KMS-11 (cell line): ENCODE measurements at regions not wholly inside any gene's neighbourhood (a gene's known extent, or its start where the extent isn't known, plus 50 kb on each side); places are given as distances from the start of the nearest gene placed in this dataset.
"Not testable (repeated sequence)": the region's sequence is repeated elsewhere in the genome, so short reads cannot be mapped to it uniquely, and the experiment has no call there.

Experiments
- H2AFZ ChIP-seq: fragments of 200-600 bp; sonication (generic); 2 replicates; pipeline ENCODE4 v1.6.1; 2016; ENCODE audit warnings: antibody characterized with exemption, mixed run types, low read depth
- H3K27ac ChIP-seq: fragments of 200-600 bp; sonication (generic); 2 replicates; pipeline ENCODE4 v1.6.1; 2016; ENCODE audit warnings: mild to moderate bottlenecking, mixed run types
- H3K27me3 ChIP-seq: fragments of 200-600 bp; sonication (generic); 2 replicates; pipeline ENCODE4 v1.6.1; 2017; ENCODE audit warnings: mild to moderate bottlenecking, low read depth, mixed run types, moderate library complexity; ENCODE audit not compliant: insufficient read depth
- H3K36me3 ChIP-seq: fragments of 200-600 bp; sonication (generic); 2 replicates; pipeline ENCODE4 v1.6.1; 2017; ENCODE audit warnings: mild to moderate bottlenecking, mixed run types; ENCODE audit not compliant: insufficient read depth
- H3K4me1 ChIP-seq: fragments of 200-600 bp; sonication (generic); 2 replicates; pipeline ENCODE4 v1.6.1; 2016; ENCODE audit warnings: mild to moderate bottlenecking, low read depth, mixed run types; ENCODE audit not compliant: poor library complexity, severe bottlenecking
- H3K4me2 ChIP-seq: fragments of 200-600 bp; sonication (generic); 2 replicates; pipeline ENCODE4 v1.7.0; 2016; ENCODE audit warnings: mild to moderate bottlenecking, mixed run types
- H3K4me3 ChIP-seq: fragments of 200-600 bp; sonication (generic); IDR thresholded peaks from 2 replicates; pipeline ENCODE4 v1.6.1; 2017; ENCODE audit warnings: low read depth, low read length, mixed read lengths; ENCODE audit not compliant: insufficient read depth
- H3K79me2 ChIP-seq: fragments of 200-600 bp; sonication (generic); 2 replicates; pipeline ENCODE4 v1.6.1; 2016; ENCODE audit warnings: low read depth, mixed run types; ENCODE audit not compliant: insufficient read depth
- H3K9ac ChIP-seq: fragments of 200-600 bp; sonication (generic); 2 replicates; pipeline ENCODE4 v1.6.1; 2016; ENCODE audit warnings: mild to moderate bottlenecking, mixed run types
- H4K20me1 ChIP-seq: fragments of 200-600 bp; sonication (generic); 2 replicates; pipeline ENCODE4 v1.6.1; 2016; ENCODE audit warnings: mild to moderate bottlenecking, mixed run types; ENCODE audit not compliant: insufficient read depth
- TF ChIP-seq, protein P1 (sequence below): fragments of 200-600 bp; sonication (generic); conservative IDR thresholded peaks from 2 replicates; pipeline ENCODE4 v1.6.1; 2017; ENCODE audit warnings: low read depth, mild to moderate bottlenecking, antibody characterized with exemption, low read length, moderate library complexity, mixed read lengths

DNA sequence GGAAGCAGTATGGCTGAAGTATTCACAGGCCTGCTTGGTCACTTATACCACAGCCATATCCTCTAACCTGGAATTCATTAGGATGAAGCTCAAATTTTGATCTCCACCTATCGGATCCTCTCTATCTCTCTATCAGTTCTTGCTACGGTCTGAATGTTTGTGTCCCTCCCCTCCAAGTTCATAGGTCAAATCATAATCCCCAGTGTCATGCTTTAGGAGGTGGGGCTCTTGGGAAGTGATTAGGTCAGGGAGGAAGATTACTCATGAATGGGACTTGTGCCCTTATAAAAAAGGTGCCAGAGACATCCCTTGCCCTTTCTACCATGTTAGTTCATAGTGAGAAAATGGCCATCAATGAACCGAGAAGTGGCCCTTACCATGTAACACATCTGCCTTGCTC lies 190.8 kb upstream of the MYLIP start:
- Histone ChIP-seq H3K4me3 (no peak overlapping the region), H3K79me2 (no peaks in the 10 kb centered on the region), H2AFZ (no peak overlapping the region), H3K4me1 (no peaks in the 10 kb centered on the region), H3K27ac (no peak overlapping the region), H3K27me3 (no peaks in the 10 kb centered on the region), H3K36me3 (no peaks in the 10 kb centered on the region), H3K9ac (no peak overlapping the region), H4K20me1 (no peaks in the 10 kb centered on the region), H3K4me2 (no peak overlapping the region)
- TF ChIP-seq, protein P1, sequence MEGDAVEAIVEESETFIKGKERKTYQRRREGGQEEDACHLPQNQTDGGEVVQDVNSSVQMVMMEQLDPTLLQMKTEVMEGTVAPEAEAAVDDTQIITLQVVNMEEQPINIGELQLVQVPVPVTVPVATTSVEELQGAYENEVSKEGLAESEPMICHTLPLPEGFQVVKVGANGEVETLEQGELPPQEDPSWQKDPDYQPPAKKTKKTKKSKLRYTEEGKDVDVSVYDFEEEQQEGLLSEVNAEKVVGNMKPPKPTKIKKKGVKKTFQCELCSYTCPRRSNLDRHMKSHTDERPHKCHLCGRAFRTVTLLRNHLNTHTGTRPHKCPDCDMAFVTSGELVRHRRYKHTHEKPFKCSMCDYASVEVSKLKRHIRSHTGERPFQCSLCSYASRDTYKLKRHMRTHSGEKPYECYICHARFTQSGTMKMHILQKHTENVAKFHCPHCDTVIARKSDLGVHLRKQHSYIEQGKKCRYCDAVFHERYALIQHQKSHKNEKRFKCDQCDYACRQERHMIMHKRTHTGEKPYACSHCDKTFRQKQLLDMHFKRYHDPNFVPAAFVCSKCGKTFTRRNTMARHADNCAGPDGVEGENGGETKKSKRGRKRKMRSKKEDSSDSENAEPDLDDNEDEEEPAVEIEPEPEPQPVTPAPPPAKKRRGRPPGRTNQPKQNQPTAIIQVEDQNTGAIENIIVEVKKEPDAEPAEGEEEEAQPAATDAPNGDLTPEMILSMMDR = no peak

DNA sequence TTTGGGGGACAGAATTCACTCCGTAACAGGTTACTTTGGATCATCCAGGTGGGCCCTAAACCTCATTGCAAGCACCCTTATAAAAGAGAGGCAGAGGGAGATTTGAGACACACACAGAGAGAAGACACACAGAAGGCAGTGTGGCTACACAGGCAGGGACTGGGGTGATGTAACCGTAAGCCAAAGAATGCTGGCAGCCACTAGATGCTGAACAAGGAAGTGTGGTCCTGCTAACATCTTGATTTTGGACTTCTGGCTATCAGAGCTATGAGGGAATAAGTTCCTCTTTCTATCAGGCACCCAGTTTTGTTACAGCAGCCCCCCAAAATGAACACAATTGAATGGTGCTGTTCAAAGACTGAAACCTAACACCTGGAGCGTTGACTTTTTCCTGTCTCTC lies 191.3 kb upstream of the MYLIP start:
- H3K27me3 ChIP-seq = no peaks in the 10 kb centered on the region
- H3K4me2 ChIP-seq = no peak overlapping the region
- no peaks in the 10 kb centered on the region for H3K36me3 ChIP-seq
- no peaks in the 10 kb centered on the region for H3K4me1 ChIP-seq
- no peak overlapping the region for H3K9ac ChIP-seq
- TF ChIP-seq, protein P1 = no peak
- H3K4me3 ChIP-seq = no peak overlapping the region
- H4K20me1 ChIP-seq = no peaks in the 10 kb centered on the region
- no peak overlapping the region for H3K27ac ChIP-seq
- no peak overlapping the region for H2AFZ ChIP-seq
- H3K79me2 ChIP-seq = no peaks in the 10 kb centered on the region

DNA sequence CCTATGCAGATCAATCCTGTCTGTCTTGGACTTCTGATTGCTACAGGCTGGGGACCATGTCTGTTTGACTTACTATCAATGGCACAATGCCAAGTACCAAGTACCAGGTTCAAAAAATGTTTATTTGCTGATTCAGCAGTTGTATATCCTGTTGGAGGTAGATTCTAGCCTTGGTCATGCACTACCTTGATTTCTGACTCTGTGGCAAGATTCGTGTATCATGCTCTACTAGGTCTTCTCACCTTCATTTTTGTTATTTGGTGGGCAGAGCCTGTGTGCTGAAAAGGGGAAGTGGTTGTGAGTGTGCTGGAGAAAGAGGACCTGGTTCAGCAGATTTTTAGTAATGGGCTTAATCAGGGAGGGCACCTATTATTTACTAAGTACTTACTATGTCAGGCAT lies 192.4 kb upstream of the MYLIP start:
- TF ChIP-seq, protein P1 = no peak
- Histone ChIP-seq H3K27ac (no peak overlapping the region), H3K4me3 (no peak overlapping the region), H3K9ac (no peak overlapping the region), H4K20me1 (no peaks in the 10 kb centered on the region), H3K27me3 (no peaks in the 10 kb centered on the region), H2AFZ (no peak overlapping the region), H3K4me1 (no peaks in the 10 kb centered on the region), H3K4me2 (no peak overlapping the region), H3K79me2 (no peaks in the 10 kb centered on the region), H3K36me3 (no peaks in the 10 kb centered on the region)

DNA sequence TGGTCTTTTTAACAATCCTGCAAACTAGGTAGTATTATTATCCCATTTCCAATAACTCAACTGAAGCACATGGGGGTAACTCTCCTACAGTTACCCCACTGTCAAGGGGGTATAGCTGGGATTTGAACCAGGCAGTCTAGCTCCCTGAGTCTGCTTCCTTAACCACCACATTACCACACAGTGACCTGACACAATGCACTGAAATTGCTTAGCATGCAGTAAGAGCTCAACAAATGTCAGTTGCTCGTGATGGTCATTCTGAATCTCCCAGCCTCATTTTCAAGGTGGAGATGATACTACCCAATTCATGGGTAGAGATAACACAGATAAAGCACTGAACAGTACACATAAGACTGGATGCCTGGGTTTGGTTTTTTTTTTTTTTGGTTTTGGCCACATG lies 193.2 kb upstream of the MYLIP start:
- H3K36me3 ChIP-seq = no peaks in the 10 kb centered on the region
- no peak overlapping the region for H3K27ac ChIP-seq
- no peak overlapping the region for H3K4me2 ChIP-seq
- no peaks in the 10 kb centered on the region for H4K20me1 ChIP-seq
- H3K27me3 ChIP-seq = no peaks in the 10 kb centered on the region
- H2AFZ ChIP-seq = no peak overlapping the region
- TF ChIP-seq, protein P1 = no peak
- H3K4me3 ChIP-seq = no peak overlapping the region
- H3K9ac ChIP-seq = no peak overlapping the region
- H3K79me2 ChIP-seq = no peaks in the 10 kb centered on the region
- no peaks in the 10 kb centered on the region for H3K4me1 ChIP-seq

DNA sequence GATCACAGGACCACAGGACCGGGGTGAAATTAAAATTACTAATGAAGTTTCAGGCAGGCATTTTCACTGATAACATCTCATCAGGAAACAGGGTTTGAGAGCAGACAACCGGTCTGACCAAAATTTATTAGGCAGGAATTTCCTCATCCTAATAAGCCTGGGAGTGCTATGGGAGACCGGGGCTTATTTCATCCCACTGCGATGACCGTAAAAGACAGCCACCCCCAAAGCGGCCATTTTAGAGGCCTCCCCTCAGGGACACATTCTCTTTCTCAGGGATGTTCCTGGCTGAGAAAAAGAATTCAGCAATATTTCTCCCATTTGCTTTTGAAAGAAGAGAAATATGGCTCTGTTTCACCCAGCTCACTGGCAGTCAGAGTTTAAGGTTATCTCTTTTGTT lies 197.2 kb upstream of the MYLIP start:
- H3K79me2 ChIP-seq, H4K20me1 ChIP-seq, H3K36me3 ChIP-seq, H3K27me3 ChIP-seq, H3K4me3 ChIP-seq, H3K4me1 ChIP-seq, H3K27ac ChIP-seq, H3K4me2 ChIP-seq, H2AFZ ChIP-seq, H3K9ac ChIP-seq: not testable (repeated sequence)
